Nephron progenitor cell (in vitro differentiated cells): ENCODE measurements at regions not wholly inside any gene's neighbourhood (a gene's known extent, or its start where the extent isn't known, plus 50 kb on each side); places are given as distances from the start of the nearest gene placed in this dataset.

Experiments used
- DNase-seq: peaks from one replicate; pipeline ENCODE4 v3.0.0; 2021
- H3K27ac Mint-ChIP-seq: 2 replicates; pipeline ENCODE4 v1.8.0; 2021; ENCODE audit warnings: mild to moderate bottlenecking, moderate library complexity, mixed read lengths
- H3K27me3 Mint-ChIP-seq: 2 replicates; pipeline ENCODE4 v1.8.0; 2021; ENCODE audit warnings: mild to moderate bottlenecking, low read depth, mixed read lengths; ENCODE audit not compliant: poor library complexity
- H3K36me3 Mint-ChIP-seq: 2 replicates; pipeline ENCODE4 v1.8.0; 2021; ENCODE audit warnings: low read depth, mixed read lengths
- H3K4me1 Mint-ChIP-seq: 2 replicates; pipeline ENCODE4 v1.8.0; 2021; ENCODE audit warnings: mixed read lengths
- H3K4me3 Mint-ChIP-seq: 2 replicates; pipeline ENCODE4 v1.8.0; 2021; ENCODE audit warnings: mild to moderate bottlenecking, moderate library complexity, mixed read lengths
- H3K9me3 Mint-ChIP-seq: 2 replicates; pipeline ENCODE4 v1.8.0; 2021; ENCODE audit warnings: mild to moderate bottlenecking, moderate library complexity, mixed read lengths
- TF ChIP-seq, protein P1 (sequence below): fragments of 200-600 bp; sonication (generic); IDR thresholded peaks from 2 replicates; pipeline ENCODE4 v1.5.0; 2021; ENCODE audit warnings: antibody characterized with exemption

DNA sequence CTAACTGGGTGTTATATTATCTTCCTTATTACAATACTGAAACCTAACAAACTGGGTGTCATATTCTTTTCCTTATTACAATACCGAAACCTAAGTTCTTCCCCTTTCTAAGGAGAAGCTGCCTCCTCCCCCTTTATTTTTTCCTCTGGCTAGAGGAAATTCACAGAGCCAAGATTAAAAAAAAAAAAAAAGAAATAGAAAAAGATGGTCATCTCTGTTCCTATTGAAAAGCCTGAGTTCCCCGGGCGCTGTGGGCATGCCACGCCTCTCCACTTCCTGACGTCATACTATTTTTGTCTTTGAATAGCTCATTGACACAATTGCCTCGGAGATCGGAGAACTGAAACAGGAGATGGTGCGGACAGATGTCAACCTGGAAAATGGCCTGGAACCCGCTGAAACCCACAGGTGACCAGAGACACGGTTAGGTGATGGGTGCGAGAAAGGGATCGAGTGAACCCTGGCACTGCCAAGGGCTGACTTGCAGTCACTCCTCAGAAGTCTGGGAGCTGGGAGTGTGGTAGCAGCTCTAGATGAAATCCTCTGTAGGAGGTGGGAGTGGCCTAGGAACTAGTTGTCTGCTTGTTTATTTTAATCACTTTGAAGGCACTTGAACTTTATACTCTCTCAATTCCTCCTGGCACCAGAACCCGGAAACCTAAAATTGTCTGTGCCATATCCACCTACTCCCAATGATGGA is 82.2 kb upstream of the NAA20 start:
- Mint-ChIP-seq H3K9me3 (peaks cover 12% of the 10 kb centered on the region), H3K27ac (peak overlapping the region; percentile 75), H3K36me3 (peaks cover 45% of the 10 kb centered on the region), H3K4me3 (no peak overlapping the region), H3K27me3 (no peaks in the 10 kb centered on the region), H3K4me1 (peaks cover 53% of the 10 kb centered on the region)
- DNase-seq, result no peak
- TF ChIP-seq, protein P1, sequence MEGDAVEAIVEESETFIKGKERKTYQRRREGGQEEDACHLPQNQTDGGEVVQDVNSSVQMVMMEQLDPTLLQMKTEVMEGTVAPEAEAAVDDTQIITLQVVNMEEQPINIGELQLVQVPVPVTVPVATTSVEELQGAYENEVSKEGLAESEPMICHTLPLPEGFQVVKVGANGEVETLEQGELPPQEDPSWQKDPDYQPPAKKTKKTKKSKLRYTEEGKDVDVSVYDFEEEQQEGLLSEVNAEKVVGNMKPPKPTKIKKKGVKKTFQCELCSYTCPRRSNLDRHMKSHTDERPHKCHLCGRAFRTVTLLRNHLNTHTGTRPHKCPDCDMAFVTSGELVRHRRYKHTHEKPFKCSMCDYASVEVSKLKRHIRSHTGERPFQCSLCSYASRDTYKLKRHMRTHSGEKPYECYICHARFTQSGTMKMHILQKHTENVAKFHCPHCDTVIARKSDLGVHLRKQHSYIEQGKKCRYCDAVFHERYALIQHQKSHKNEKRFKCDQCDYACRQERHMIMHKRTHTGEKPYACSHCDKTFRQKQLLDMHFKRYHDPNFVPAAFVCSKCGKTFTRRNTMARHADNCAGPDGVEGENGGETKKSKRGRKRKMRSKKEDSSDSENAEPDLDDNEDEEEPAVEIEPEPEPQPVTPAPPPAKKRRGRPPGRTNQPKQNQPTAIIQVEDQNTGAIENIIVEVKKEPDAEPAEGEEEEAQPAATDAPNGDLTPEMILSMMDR, result no peak

DNA sequence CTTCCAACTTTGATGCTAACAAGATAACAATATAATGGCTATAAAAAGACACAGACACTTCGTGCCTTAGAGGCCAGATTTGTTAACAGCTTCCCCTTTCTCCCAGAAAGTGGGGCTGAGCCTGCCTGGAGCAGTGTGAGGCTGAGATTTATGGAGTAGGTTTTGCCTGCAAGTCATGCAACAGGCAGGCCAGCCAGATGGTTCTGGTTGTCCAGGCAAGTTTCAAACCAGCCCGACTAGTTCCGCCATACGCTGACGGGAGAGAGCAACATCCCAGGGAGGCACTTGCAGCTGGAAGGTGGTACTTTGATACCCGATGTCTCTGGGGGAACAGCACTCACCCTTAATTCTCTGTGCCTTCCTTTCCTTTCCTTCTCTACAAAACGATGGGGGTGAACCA is 81.3 kb upstream of the NAA20 start:
- Mint-ChIP-seq H3K36me3 (peaks cover 47% of the 10 kb centered on the region), H3K4me1 (peaks cover 53% of the 10 kb centered on the region), H3K9me3 (peaks cover 12% of the 10 kb centered on the region), H3K27ac (peak overlapping the region; percentile 75), H3K4me3 (no peak overlapping the region), H3K27me3 (no peaks in the 10 kb centered on the region)
- peak; percentile 14 for DNase-seq
- TF ChIP-seq, protein P1, result no peak

DNA sequence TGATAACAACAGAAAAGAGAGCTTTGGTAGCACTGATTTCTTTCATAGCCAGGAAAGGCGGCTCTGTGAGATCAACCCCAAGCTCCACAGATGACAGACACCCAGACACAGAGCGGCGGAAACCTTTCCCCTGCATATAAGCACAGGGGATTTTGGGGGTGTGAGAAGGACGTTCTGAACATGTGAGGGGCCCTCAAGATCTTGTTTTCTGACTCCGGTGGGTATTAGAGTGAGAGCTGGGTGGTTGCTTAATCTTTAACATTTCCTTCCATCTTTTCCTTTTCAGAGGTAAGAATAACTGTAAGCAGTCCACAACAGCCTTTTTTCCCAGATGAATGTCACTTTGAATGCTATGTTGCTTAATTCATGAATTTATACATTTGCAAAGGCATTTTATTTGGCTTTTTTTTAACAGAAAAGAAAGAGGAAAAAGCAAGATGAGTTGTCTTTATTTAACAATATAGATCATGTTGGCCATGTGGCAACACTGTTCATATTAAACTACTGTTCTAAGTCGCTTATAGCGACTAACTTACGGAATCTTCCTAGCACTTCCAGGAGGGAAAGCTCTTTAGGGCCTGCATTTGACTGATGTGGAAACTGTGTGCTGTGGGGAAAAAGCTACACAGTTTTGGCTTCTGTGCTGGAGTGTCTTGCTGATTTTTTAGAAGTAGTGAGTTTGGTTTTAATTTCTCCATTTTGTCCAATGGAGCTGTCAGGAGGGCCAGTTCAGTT is 80.5 kb upstream of the NAA20 start:
- H3K27me3 Mint-ChIP-seq, result no peaks in the 10 kb centered on the region
- H3K9me3 Mint-ChIP-seq, result peaks cover 12% of the 10 kb centered on the region
- no peak overlapping the region for H3K4me3 Mint-ChIP-seq
- peaks cover 55% of the 10 kb centered on the region for H3K36me3 Mint-ChIP-seq
- TF ChIP-seq, protein P1, result no peak
- H3K4me1 Mint-ChIP-seq, result peaks cover 53% of the 10 kb centered on the region
- H3K27ac Mint-ChIP-seq, result peak overlapping the region; percentile 75
- no peak for DNase-seq

DNA sequence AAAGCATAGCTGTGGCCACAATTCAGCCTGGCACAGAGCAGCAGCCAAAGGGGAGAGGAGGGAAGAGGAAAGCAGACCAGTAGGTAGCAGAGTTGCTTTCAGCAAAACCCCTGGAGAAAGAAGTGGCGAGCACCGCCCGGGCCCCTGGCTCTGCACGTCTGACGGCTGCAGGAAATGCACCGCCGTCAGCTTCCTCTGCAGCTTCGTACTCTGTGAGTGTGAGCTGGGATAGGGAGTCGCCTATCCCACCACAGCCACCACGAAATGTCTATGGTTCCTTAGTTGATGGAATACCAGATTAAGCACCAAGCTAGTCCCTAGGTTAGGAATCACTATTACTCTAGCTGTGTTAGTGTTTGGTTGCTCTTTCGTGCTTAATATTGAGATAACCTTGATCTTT is 79.9 kb upstream of the NAA20 start:
- Mint-ChIP-seq H3K4me1 (peaks cover 50% of the 10 kb centered on the region), H3K4me3 (no peak overlapping the region), H3K27ac (no peak overlapping the region), H3K36me3 (peaks cover 55% of the 10 kb centered on the region), H3K9me3 (peaks cover 10% of the 10 kb centered on the region), H3K27me3 (no peaks in the 10 kb centered on the region)
- TF ChIP-seq, protein P1, result no peak
- no peak for DNase-seq

DNA sequence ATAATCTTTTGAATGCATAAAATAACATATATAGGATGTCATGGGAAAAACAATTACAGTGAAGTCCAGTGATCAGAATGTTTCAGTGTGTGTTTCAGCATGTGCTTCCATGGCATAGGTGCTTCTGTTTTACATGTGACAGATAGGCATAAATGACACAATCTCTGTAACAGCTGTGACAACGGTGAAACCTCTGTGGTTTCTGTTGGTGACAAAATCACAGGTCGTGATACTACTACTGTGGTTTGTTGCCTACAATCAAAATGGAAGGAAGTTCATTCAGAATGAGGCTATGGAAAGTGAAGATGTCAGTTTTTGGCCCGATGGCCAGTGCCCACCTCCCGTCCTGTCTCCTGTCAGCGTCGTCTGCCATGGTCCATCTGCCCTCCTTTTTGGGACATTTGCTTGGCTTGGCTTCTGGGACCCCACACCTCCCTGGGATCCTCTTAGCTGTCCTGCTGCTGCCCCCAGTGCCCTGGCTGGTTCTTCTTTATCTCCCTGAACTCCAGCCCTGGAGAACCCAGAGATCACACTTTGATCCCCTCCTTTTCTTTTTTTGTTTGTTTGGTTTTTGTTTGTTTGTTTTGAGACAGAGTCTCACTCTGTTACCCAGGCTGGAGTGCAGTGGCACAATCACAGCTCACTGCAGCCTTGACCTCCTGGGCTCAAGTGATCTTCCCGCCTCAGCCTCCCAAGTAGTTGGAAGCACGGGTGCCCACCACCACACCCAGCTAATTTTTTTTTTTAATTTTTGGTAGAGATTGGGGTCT is 79.3 kb upstream of the NAA20 start:
- peaks cover 6% of the 10 kb centered on the region for H3K9me3 Mint-ChIP-seq
- H3K36me3 Mint-ChIP-seq, result peaks cover 55% of the 10 kb centered on the region
- H3K4me3 Mint-ChIP-seq, result no peak overlapping the region
- H3K27ac Mint-ChIP-seq, result peak overlapping the region; percentile 34
- TF ChIP-seq, protein P1, result no peak
- peaks cover 45% of the 10 kb centered on the region for H3K4me1 Mint-ChIP-seq
- no peak for DNase-seq
- H3K27me3 Mint-ChIP-seq, result no peaks in the 10 kb centered on the region
